D721Med (cell line): ENCODE measurements at regions not wholly inside any gene's neighbourhood (a gene's known extent, or its start where the extent isn't known, plus 50 kb on each side); places are given as distances from the start of the nearest gene placed in this dataset.
A peak's percentile ranks its signal among the peaks of the same experiment; 100 is the strongest.

Source experiments
- DNase-seq: peaks from one replicate; pipeline ENCODE4 v3.0.0; 2011; ENCODE audit warnings: low spot score; ENCODE audit not compliant: insufficient read length
- FAIRE-seq: peaks from 2 replicates; lab custom pipeline; 2011; peaks lifted over from hg19 to GRCh38; lab: Jason Lieb, UNC
- CTCF ChIP-seq: IDR thresholded peaks from 2 replicates; pipeline ENCODE4 v1.5.1; 2012; ENCODE audit warnings: mild to moderate bottlenecking, control low read depth; ENCODE audit not compliant: insufficient read depth; ENCODE audit errors: missing control alignments

- FAIRE-seq, result no peak
- no peak for TF ChIP-seq CTCF
- no peak for DNase-seq
Measured at GRCh38 chr12:124194264-124194892, 100.5 kb upstream of the RFLNA start.

GRCh38 chr12:124194893-124195566 lies 99.9 kb upstream of the RFLNA start:
- no peak for TF ChIP-seq CTCF
- FAIRE-seq (no peak), DNase-seq (no peak)

- FAIRE-seq (no peak), DNase-seq (no peak)
- TF ChIP-seq CTCF, result no peak
Measured at GRCh38 chr12:124195567-124195942, 99.3 kb upstream of the RFLNA start.

DNA sequence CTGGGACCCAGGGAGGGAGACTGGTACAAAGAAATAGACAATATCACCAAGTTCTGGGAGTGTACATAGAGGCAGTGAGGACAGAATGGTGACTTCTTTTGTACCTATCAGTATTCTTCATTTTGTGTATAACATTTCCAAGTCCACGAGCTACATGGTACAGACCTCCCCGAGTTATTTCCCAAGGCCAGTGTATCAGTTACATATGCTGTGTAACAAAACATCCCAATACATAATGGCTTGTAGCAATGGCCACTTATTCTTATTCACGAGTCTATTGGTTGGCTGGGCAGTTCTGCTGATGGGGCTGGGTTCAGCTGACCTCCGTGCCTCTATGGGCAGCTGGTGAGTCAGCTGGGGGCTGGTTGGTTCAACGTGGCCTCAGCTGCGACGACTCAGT lies 98.7 kb upstream of the RFLNA start:
- no peak for TF ChIP-seq CTCF
- FAIRE-seq (no peak), DNase-seq (no peak)

DNA sequence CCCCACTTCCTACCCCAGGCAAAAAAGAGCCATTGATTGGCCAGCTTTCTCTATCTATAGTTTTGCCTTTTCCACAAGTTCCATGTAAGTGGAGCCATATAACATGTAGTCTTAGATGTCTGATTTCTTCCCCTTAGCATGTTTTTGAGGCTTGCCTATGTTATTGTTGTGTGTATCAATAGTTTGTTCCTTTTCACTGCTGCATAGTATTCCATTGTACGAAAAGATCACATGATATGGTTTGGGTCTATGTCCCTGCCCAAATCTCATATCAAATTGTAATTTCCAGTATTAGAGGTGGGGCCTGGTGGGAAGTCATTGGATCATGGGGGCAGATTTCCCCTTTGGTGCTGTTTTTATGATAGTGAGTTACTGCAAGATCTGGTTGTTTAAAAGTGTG lies 93.6 kb upstream of the RFLNA start:
- no peak for DNase-seq
- no peak for TF ChIP-seq CTCF
- FAIRE-seq, result no peak

DNA sequence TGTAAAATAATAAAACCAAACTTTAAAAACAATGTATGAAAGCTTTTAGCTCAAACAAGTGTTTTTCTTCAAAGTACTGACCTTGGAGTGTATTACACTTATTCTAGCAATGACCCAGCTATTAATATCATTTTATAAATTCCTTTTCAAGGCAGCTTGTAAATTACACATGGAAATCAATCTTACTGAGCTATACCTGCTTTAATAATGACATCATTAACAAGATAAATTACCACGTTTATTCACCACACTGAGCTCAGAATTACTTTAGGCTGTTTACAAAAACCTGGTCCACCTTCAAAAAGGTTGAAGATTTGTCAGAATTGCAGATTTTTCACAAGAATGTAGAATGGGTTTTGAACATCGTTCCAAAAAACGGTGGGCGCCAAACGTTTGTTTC lies 91.7 kb upstream of the RFLNA start:
- FAIRE-seq, result peak; percentile 68
- TF ChIP-seq CTCF, result no peak

GRCh38 chr12:124205405-124205804 lies 89.5 kb upstream of the RFLNA start:
- TF ChIP-seq CTCF, result no peak
- DNase-seq (no peak), FAIRE-seq (no peak)

More for the DNA sequence above, 91.7 kb upstream of the RFLNA start:
- no peak for DNase-seq
